B cell (primary cell): ENCODE measurements at regions not wholly inside any gene's neighbourhood (a gene's known extent, or its start where the extent isn't known, plus 50 kb on each side); places are given as distances from the start of the nearest gene placed in this dataset.

Source experiments
- EZH2 ChIP-seq: IDR thresholded peaks from 2 replicates; pipeline ENCODE4 v1.6.1; 2012; ENCODE audit warnings: borderline replicate concordance, low read depth, mild to moderate bottlenecking, moderate library complexity, low read length; ENCODE audit not compliant: insufficient read depth, poor library complexity, severe bottlenecking
- TF ChIP-seq, protein P1 (sequence below): fragments of 200-600 bp; IDR thresholded peaks from one replicate; pipeline ENCODE4 v1.8.0; 2022; ENCODE audit warnings: antibody characterized with exemption, mild to moderate bottlenecking

- TF ChIP-seq, protein P1, sequence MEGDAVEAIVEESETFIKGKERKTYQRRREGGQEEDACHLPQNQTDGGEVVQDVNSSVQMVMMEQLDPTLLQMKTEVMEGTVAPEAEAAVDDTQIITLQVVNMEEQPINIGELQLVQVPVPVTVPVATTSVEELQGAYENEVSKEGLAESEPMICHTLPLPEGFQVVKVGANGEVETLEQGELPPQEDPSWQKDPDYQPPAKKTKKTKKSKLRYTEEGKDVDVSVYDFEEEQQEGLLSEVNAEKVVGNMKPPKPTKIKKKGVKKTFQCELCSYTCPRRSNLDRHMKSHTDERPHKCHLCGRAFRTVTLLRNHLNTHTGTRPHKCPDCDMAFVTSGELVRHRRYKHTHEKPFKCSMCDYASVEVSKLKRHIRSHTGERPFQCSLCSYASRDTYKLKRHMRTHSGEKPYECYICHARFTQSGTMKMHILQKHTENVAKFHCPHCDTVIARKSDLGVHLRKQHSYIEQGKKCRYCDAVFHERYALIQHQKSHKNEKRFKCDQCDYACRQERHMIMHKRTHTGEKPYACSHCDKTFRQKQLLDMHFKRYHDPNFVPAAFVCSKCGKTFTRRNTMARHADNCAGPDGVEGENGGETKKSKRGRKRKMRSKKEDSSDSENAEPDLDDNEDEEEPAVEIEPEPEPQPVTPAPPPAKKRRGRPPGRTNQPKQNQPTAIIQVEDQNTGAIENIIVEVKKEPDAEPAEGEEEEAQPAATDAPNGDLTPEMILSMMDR, result no peak
- no peak for TF ChIP-seq EZH2
Observed at GRCh38 chr4:181711387-181711786, 531.8 kb upstream of the TENM3 start.
